GM13977 (cell line): ENCODE measurements at regions not wholly inside any gene's neighbourhood (a gene's known extent, or its start where the extent isn't known, plus 50 kb on each side); places are given as distances from the start of the nearest gene placed in this dataset.
"Not testable (repeated sequence)": the region's sequence is repeated elsewhere in the genome, so short reads cannot be mapped to it uniquely, and the experiment has no call there.

Experiments used
- DNase-seq: peaks from one replicate; pipeline ENCODE4 v3.0.0; 2012; ENCODE audit warnings: low spot score
- CTCF ChIP-seq: IDR thresholded peaks from 2 replicates; pipeline ENCODE4 v1.5.1; 2012; ENCODE audit warnings: mild to moderate bottlenecking, control low read depth; ENCODE audit not compliant: insufficient read depth; ENCODE audit errors: extremely low read depth, missing control alignments
- in situ Hi-C: fragments of 300-500 bp; cut with MboI; formaldehyde crosslinking; loops from one replicate; pipeline ENCODE4 v1.12.0; 2022; ENCODE audit warnings: low sequenced_read_pairs, low pct_unique_long_range_greater_than_20kb, mixed read lengths, inconsistent platforms; ENCODE audit not compliant: unreplicated experiment

- TF ChIP-seq CTCF = no peak
- no peak for DNase-seq
- in situ Hi-C loops = no loop called here
These were observed 88.8 kb downstream of the SPRY4 start for GRCh38 chr5:142235870-142236672.

- no peak for DNase-seq
- in situ Hi-C loops = no loop called here
- no peak for TF ChIP-seq CTCF
These were observed 89.6 kb downstream of the SPRY4 start for GRCh38 chr5:142235050-142235797.

- TF ChIP-seq CTCF = no peak
- in situ Hi-C loops = no loop called here
- DNase-seq = no peak
These were observed 91.5 kb downstream of the SPRY4 start for GRCh38 chr5:142233083-142234032.

GRCh38 chr5:142230949-142231348 lies 93.9 kb downstream of the SPRY4 start:
- in situ Hi-C loops = not testable (repeated sequence)

GRCh38 chr5:142225141-142225540 lies 99.7 kb downstream of the SPRY4 start:
- TF ChIP-seq CTCF = no peak
- DNase-seq = no peak

More at GRCh38 chr5:142230949-142231348, 93.9 kb downstream of the SPRY4 start:
- DNase-seq = not testable (repeated sequence)

GRCh38 chr5:142222866-142223558 lies 101.8 kb downstream of the SPRY4 start:
- no peak for DNase-seq
- in situ Hi-C loops = no loop called here
- TF ChIP-seq CTCF = no peak

More at GRCh38 chr5:142225141-142225540, 99.7 kb downstream of the SPRY4 start:
- in situ Hi-C loops = no loop called here
